HG02610 (cell line): ENCODE measurements at regions not wholly inside any gene's neighbourhood (a gene's known extent, or its start where the extent isn't known, plus 50 kb on each side); places are given as distances from the start of the nearest gene placed in this dataset.

Experiments used
- ATAC-seq: cut with Tn5 transposase; IDR thresholded peaks from one replicate; pipeline ENCODE4 v1.9.1; 2021; ENCODE audit warnings: mild to moderate bottlenecking, moderate library complexity; ENCODE audit not compliant: unreplicated experiment

DNA sequence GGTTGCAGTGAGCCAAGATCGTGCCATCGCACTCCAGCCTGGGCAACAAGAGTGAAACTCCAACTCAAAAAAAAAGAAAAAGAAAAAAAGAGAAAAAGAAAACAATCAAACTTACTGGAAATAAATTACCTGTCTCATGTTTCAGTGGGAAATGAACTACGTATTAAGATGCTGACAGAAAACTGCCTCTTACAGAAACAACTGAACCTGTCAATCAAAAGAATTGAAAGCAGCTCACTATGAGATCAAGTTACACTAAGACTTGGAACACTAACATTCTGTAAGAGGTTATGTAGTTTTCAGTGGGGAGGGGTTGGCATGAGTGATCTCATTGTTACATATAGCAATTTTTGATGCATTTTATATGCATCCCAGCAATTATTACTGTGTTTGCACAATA, 64.4 kb upstream of the SPATA31E1 start:
- ATAC-seq: no peak

- no peak for ATAC-seq
Observed at GRCh38 chr9:87824216-87824875, 58.3 kb upstream of the SPATA31E1 start.

DNA sequence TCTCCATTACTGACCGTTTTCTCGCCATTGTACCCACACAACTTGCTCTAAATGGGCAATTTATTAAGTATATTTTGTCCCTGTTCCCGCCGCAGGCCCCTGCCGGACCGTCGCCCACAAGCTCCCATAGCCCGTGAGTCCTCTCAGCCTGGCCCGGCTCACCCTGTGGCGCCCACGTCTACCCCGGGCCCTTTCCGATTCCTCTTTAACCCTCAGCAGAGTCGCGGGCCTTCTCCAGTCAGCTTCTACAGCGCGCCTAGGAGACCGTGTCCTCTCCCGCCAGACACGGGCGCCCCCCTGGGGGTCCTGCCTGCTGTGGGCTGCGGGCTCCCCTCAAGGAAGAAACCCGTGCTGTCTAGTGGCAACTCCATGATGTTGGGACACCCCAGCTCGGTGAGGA, 57.8 kb upstream of the SPATA31E1 start:
- ATAC-seq: no peak

- no peak for ATAC-seq
Observed at GRCh38 chr9:87826331-87826730, 56.3 kb upstream of the SPATA31E1 start.

GRCh38 chr9:87827341-87827740, 55.3 kb upstream of the SPATA31E1 start:
- ATAC-seq: no peak

DNA sequence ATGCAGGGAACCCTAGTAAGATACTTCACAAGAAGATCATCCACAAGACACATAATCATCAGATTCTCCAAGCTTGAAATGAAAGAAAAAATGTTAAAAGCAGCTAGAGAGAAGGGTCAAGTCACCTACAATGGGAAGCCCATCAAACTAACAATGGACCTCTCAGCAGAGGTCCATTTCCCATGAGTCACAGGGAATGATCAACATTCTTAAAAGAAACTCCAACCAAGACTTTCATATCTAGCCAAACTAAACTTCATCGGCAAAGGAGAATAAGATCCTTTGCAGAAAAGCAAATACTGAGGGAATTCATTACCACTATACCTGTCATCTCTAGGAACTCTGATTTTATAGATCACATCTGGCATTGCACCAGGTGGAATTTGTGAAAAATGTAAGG, 52.9 kb upstream of the SPATA31E1 start:
- ATAC-seq: no peak

- ATAC-seq: no peak
Observed at GRCh38 chr9:87830446-87830845, 52.2 kb upstream of the SPATA31E1 start.

- no peak for ATAC-seq
Observed at GRCh38 chr9:87831159-87831558, 51.5 kb upstream of the SPATA31E1 start.
